AG04450 (cell line): ENCODE measurements at regions not wholly inside any gene's neighbourhood (a gene's known extent, or its start where the extent isn't known, plus 50 kb on each side); places are given as distances from the start of the nearest gene placed in this dataset.

ENCODE experiments used
- CTCF ChIA-PET: fragments of 300-600, 350-600 bp; formaldehyde crosslinking; extraction: SDS; loops from one replicate; lab custom pipeline; 2022; ENCODE audit warnings: antibody characterized with exemption, inconsistent platforms; lab: Charles Lee
- POLR2A ChIA-PET: fragments of 350-600 bp; formaldehyde crosslinking; extraction: SDS; loops from one replicate; lab custom pipeline; 2021; ENCODE audit warnings: antibody characterized with exemption, inconsistent platforms; lab: Yijun Ruan, JAX
- DNase-seq: peaks from one replicate; pipeline ENCODE4 v3.0.0-alpha.2; 2011; ENCODE audit warnings: low read depth, low spot score
- H3K27ac ChIP-seq: one replicate; pipeline ENCODE4 v1.5.1; 2012; ENCODE audit warnings: low read depth, low read length, control low read depth
- H3K27me3 ChIP-seq: one replicate; pipeline ENCODE4 v1.6.0; 2012; ENCODE audit warnings: low read length; ENCODE audit not compliant: control insufficient read depth, insufficient read depth
- H3K4me3 ChIP-seq: 2 replicates; pipeline ENCODE4 v1.5.1; 2011; ENCODE audit warnings: mild to moderate bottlenecking, low read depth, low read length, control low read depth
- H3K9me3 ChIP-seq: 2 replicates; pipeline ENCODE4 v1.5.1; 2012; ENCODE audit warnings: low read length; ENCODE audit not compliant: control insufficient read depth, insufficient read depth
- TF ChIP-seq, protein P1 (sequence below): IDR thresholded peaks from 2 replicates; pipeline ENCODE4 v1.5.1; 2011; ENCODE audit warnings: low read depth, low read length, control low read depth, inconsistent platforms

DNA sequence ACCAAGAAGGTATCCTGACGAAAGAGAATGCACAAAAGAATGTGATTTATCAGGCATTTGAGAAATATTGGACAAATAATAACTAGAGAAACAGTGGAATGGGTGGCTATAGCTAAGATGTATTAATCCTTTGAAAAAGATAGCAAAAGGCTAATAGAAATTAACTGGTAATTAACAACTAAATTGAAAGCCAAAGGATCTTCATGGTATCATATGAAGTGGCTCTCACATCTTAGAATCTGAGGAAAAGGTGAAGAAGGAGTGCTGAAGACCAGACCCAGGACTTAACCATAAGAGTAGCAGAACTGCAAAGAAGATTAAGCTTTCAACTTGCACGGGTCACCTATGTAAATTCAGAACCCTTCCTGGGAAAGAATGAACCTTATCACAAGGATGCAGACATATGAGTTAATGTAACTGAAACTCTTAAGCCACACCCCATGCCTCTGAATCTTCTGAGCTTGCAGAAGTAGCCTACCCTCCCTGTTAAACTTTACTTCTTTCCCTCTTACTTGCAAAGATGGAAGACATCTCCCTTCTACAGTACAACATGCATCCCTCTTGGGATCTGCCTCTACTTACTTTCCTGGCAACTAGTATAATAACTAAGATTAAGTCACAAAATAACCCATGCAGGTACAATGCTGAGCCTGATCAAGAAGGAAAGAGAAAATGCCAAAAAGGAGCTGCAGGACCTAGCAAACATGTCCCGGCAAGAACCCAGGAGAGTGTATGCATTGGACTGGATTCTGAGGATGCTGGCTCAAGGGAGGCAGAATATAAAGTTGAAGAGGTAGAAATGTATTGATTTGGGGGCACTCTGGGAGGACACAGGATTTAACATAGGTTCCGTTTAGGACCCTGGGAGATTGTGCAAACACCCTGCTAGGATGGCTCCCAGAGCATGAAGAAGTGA lies 395.5 kb upstream of the SLC30A5 start:
- no peaks in the 10 kb centered on the region for H3K9me3 ChIP-seq
- TF ChIP-seq, protein P1, sequence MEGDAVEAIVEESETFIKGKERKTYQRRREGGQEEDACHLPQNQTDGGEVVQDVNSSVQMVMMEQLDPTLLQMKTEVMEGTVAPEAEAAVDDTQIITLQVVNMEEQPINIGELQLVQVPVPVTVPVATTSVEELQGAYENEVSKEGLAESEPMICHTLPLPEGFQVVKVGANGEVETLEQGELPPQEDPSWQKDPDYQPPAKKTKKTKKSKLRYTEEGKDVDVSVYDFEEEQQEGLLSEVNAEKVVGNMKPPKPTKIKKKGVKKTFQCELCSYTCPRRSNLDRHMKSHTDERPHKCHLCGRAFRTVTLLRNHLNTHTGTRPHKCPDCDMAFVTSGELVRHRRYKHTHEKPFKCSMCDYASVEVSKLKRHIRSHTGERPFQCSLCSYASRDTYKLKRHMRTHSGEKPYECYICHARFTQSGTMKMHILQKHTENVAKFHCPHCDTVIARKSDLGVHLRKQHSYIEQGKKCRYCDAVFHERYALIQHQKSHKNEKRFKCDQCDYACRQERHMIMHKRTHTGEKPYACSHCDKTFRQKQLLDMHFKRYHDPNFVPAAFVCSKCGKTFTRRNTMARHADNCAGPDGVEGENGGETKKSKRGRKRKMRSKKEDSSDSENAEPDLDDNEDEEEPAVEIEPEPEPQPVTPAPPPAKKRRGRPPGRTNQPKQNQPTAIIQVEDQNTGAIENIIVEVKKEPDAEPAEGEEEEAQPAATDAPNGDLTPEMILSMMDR, result no peak
- POLR2A ChIA-PET, result no interaction called here
- H3K27me3 ChIP-seq, result peaks cover 3% of the 10 kb centered on the region
- no peak overlapping the region for H3K27ac ChIP-seq
- no peak for DNase-seq
- CTCF ChIA-PET, result no interaction called here
- no peak overlapping the region for H3K4me3 ChIP-seq

DNA sequence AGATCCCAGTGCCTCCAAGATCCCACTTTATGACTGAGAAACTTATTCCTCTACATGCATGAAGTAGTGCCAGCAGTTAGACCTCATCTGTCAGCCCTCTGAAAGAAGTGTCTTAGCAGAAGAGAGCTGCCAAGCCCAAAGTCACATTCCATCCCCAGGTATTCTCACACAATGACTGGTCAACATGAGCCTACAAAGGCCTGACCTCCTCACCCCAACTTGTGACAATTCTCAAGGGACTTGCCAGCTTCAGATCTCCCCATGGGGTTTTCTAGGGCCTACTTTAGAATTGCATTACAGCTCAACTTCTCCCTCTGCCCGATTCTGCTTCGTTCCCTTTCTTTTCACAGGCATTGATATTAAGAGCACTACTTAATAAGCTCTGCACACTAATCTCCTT lies 393.8 kb upstream of the SLC30A5 start:
- peaks cover 3% of the 10 kb centered on the region for H3K27me3 ChIP-seq
- H3K4me3 ChIP-seq, result no peak overlapping the region
- H3K27ac ChIP-seq, result no peak overlapping the region
- no peaks in the 10 kb centered on the region for H3K9me3 ChIP-seq
- DNase-seq, result no peak
- CTCF ChIA-PET, result no interaction called here
- POLR2A ChIA-PET, result no interaction called here
- TF ChIP-seq, protein P1, result no peak

DNA sequence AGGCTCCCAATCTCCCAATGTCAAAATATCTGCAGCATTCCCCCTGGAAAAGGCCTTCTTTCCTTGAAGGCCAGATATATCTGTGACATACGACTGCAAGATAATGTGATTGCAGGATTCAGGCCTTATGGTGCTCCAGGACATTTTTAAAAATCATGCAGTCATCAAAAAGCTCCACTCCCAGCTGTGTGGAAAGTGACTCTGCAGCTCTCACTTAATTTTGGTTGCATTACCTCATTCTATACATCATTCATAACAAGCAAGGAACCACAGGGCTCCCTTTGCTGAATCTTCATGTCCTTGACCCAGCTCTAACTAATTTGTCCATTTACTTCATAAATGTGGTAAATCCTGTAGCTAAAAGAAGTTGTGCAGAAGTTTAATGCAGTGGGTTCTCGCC lies 386.2 kb upstream of the SLC30A5 start:
- H3K27ac ChIP-seq, result no peak overlapping the region
- DNase-seq, result no peak
- ChIA-PET CTCF (no interaction called here), POLR2A (no interaction called here)
- TF ChIP-seq, protein P1, result no peak
- H3K4me3 ChIP-seq, result no peak overlapping the region
- H3K9me3 ChIP-seq, result no peaks in the 10 kb centered on the region
- H3K27me3 ChIP-seq, result no peaks in the 10 kb centered on the region

DNA sequence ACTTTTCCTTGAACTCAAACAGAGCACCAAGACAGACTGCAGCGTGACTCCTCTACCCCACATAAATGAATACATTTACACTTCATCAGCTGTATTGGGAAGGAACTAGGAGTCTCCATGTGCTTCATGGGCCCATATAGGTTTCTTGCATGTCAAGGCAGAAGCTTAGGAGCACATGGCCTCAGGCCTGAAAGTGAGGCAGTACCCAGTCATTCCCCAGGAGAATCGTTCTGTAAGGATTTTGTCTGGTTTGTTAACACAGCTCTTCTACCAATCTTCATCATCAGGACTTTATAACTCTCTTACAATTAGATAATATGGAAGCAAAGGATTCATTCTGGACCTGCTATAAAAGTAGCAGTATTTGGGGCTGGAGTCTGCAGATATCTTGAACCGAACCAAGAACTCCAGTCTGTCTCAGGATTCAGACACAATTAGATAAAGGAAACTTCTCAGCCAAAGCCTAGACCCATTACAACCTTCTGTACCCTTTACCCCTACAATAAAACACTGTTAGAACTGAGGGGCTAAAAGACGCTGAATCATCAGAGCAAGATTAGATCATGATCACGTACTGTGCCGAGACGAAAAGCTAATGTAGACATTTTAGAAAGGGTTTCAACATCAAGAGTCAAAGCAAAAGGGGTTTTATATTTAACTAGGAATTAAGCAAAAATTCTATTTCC lies 385.5 kb upstream of the SLC30A5 start:
- POLR2A ChIA-PET, result no interaction called here
- TF ChIP-seq, protein P1, result no peak
- Histone ChIP-seq H3K4me3 (no peak overlapping the region), H3K27me3 (no peaks in the 10 kb centered on the region), H3K27ac (no peak overlapping the region), H3K9me3 (no peaks in the 10 kb centered on the region)
- no peak for DNase-seq
- CTCF ChIA-PET, result no interaction called here

DNA sequence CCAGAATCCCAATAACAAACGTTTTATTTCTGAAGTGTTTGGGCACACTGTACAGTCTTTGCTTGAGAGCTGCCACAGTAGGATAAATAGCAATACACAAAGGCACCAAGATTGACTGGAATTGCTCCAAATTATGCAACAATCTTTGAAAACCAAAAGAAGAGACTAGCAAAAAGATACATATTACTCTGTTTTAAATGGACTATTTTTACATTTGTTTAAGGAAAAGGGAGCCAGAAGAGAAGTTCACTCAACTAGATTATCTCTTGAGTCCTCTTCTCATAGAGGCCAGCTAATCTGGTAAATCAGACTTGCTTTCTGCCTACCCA lies 385.0 kb upstream of the SLC30A5 start:
- Histone ChIP-seq H3K27ac (no peak overlapping the region), H3K9me3 (no peaks in the 10 kb centered on the region), H3K4me3 (no peak overlapping the region), H3K27me3 (no peaks in the 10 kb centered on the region)
- TF ChIP-seq, protein P1, result no peak
- CTCF ChIA-PET, result no interaction called here
- no peak for DNase-seq
- POLR2A ChIA-PET, result no interaction called here
